ENCODE measurements at regions not wholly inside any gene's neighbourhood (a gene's known extent, or its start where the extent isn't known, plus 50 kb on each side); places are given as distances from the start of the nearest gene placed in this dataset.

DNA sequence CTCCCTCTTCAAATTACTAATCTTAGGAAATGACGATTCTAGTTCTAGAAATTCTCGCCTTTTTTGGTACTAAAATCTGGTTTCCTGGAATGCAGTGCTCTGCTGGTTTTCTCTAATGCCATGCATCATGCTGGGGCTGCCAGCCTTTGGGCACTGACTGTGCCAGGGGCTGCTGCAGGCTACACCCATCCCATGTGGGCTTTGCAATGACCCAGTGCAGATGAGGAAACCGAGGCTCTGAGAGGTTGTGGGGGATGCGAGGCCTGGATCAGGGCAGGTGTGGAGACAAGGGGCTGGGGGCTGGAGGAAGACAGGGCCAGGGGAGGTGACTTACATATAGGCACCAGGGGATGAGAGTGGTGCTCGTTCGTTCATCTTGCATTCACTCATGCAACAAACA, 95.3 kb downstream of the HMX1 start:
- TF ChIP-seq, protein P1, sequence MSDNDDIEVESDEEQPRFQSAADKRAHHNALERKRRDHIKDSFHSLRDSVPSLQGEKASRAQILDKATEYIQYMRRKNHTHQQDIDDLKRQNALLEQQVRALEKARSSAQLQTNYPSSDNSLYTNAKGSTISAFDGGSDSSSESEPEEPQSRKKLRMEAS (IDR thresholded peaks at IDR 0.05; ENCODE audit: insufficient read depth, insufficient read length) = no peak
- no peak for TF ChIP-seq POLR2AphosphoS5 (IDR thresholded peaks at IDR 0.05; ENCODE audit: insufficient read depth, low read depth, low read length)
- TF ChIP-seq, protein P2, sequence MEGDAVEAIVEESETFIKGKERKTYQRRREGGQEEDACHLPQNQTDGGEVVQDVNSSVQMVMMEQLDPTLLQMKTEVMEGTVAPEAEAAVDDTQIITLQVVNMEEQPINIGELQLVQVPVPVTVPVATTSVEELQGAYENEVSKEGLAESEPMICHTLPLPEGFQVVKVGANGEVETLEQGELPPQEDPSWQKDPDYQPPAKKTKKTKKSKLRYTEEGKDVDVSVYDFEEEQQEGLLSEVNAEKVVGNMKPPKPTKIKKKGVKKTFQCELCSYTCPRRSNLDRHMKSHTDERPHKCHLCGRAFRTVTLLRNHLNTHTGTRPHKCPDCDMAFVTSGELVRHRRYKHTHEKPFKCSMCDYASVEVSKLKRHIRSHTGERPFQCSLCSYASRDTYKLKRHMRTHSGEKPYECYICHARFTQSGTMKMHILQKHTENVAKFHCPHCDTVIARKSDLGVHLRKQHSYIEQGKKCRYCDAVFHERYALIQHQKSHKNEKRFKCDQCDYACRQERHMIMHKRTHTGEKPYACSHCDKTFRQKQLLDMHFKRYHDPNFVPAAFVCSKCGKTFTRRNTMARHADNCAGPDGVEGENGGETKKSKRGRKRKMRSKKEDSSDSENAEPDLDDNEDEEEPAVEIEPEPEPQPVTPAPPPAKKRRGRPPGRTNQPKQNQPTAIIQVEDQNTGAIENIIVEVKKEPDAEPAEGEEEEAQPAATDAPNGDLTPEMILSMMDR (IDR thresholded peaks at IDR 0.05; ENCODE audit: extremely low read depth in 1 of 2, insufficient read depth in 1 of 2, low read depth in 1 of 2, low read length in 2 of 2) = no peak
- no peak for TF ChIP-seq EZH2 (IDR thresholded peaks at IDR 0.05; ENCODE audit: borderline replicate concordance, low read depth, low read length, severe bottlenecking)
- TF ChIP-seq POLR2A (IDR thresholded peaks at IDR 0.05; ENCODE audit: low read depth, low read length) = no peak
